Sigmoid colon (tissue), 6 donors: ENCODE measurements at regions not wholly inside any gene's neighbourhood (a gene's known extent, or its start where the extent isn't known, plus 50 kb on each side); places are given as distances from the start of the nearest gene placed in this dataset.

Experiments used
- DNase-seq: peaks from one replicate; pipeline ENCODE4 v3.0.0-alpha.2; 2019
- H3K27ac ChIP-seq, 4 donors: fragments of 200-600 bp; sonication (generic); one replicate each; pipeline ENCODE4 v1.5.1; 2016 to 2019; ENCODE audit warnings: mild to moderate bottlenecking in 1 of 4
- H3K27me3 ChIP-seq, 3 donors: fragments of 200-600 bp; sonication (generic); one replicate each; pipeline ENCODE4 v1.5.1; 2019; ENCODE audit warnings: mild to moderate bottlenecking in 1 of 3
- H3K36me3 ChIP-seq, 4 donors: fragments of 200-600 bp; sonication (generic); one replicate each; pipeline ENCODE4 v1.5.1; 2016 to 2019
- H3K4me1 ChIP-seq, 4 donors: fragments of 200-600 bp; sonication (generic); one replicate each; pipeline ENCODE4 v1.5.1; 2017 to 2019
- H3K4me3 ChIP-seq, 4 donors: fragments of 200-600 bp; sonication (generic); one replicate each; pipeline ENCODE4 v1.5.1; 2017 to 2019; ENCODE audit warnings: mild to moderate bottlenecking in 2 of 4, moderate library complexity in 1 of 4
- H3K9me3 ChIP-seq, 4 donors: fragments of 200-600 bp in 3 of 4; sonication (generic) in 3 of 4; one replicate each; pipeline versions ENCODE4 v1.5.1 to v1.6.1; 2013 to 2019
- EP300 ChIP-seq, 4 donors: sonication (generic); formaldehyde crosslinking; IDR thresholded peaks; one replicate each; pipeline ENCODE4 v1.6.1; 2017; ENCODE audit warnings: antibody characterized with exemption in 4 of 4
- POLR2A ChIP-seq, 2 donors: fragments of 450-650 bp; IDR thresholded peaks; one replicate each; pipeline ENCODE4 v1.6.1; 2016; ENCODE audit warnings: antibody characterized with exemption in 2 of 2, mild to moderate bottlenecking in 2 of 2, moderate library complexity in 2 of 2
- POLR2AphosphoS5 ChIP-seq, 4 donors: sonication (generic); formaldehyde crosslinking; IDR thresholded peaks; one replicate each; pipeline ENCODE4 v1.6.1; 2017; ENCODE audit warnings: antibody characterized with exemption in 4 of 4
- WGBS, 2 donors: extraction: QIAGEN DNeasy Blood & Tissue Kit; methylation state at CpG; one replicate each; pipeline ENCODE4 v1.1.7; 2013; 5-methylcytosine and 5-hydroxymethylcytosine counted together
- intact Hi-C: fragments of 100-400 bp; cut with DNase I; formaldehyde crosslinking; loops from one replicate; pipeline ENCODE4 v1.15.1; 2023
- TF ChIP-seq, protein P1 (sequence below), 4 experiments: fragments of 450-650 bp in 3 of 4; fragments of 200-600 bp in 1 of 4; IDR thresholded peaks; one replicate each; pipeline ENCODE4 v1.5.1; 2016 to 2019; ENCODE audit warnings: antibody characterized with exemption in 4 of 4, mild to moderate bottlenecking in 3 of 4, moderate library complexity in 2 of 4
- donor health status: healthy with polysubstance abuse.
- donor health status: healthy.

GRCh38 chr13:50682966-50683365 lies 160.5 kb downstream of the DLEU7 start:
- no peak for DNase-seq
- intact Hi-C loops = no loop called here
- H3K4me3 ChIP-seq = no peak overlapping the region

DNA sequence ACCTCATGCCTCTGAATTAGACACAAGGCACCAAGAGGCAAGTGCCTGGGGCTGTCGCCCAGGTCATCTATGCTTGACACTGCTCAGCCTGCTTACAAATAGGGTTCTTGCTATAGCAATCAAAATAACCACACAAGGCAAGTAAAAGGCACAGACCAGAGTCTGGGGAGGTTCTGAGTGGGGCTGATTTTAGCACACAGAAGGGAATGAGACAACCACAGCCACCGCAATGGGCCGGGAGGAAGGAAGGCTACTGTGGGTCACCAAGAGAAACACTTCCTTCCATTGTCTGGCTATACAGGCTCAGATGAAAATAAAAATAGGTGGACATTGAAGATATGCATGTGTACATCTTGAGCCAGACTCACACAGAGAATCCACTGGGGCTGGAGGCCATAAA lies 159.1 kb downstream of the DLEU7 start:
- TF ChIP-seq EP300 (IDR thresholded peaks at IDR 0.05) = no peak
- no peak for TF ChIP-seq POLR2A (IDR thresholded peaks at IDR 0.05)
- no peak for TF ChIP-seq POLR2AphosphoS5 (IDR thresholded peaks at IDR 0.05)
- TF ChIP-seq, protein P1, sequence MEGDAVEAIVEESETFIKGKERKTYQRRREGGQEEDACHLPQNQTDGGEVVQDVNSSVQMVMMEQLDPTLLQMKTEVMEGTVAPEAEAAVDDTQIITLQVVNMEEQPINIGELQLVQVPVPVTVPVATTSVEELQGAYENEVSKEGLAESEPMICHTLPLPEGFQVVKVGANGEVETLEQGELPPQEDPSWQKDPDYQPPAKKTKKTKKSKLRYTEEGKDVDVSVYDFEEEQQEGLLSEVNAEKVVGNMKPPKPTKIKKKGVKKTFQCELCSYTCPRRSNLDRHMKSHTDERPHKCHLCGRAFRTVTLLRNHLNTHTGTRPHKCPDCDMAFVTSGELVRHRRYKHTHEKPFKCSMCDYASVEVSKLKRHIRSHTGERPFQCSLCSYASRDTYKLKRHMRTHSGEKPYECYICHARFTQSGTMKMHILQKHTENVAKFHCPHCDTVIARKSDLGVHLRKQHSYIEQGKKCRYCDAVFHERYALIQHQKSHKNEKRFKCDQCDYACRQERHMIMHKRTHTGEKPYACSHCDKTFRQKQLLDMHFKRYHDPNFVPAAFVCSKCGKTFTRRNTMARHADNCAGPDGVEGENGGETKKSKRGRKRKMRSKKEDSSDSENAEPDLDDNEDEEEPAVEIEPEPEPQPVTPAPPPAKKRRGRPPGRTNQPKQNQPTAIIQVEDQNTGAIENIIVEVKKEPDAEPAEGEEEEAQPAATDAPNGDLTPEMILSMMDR (IDR thresholded peaks at IDR 0.05) = no peak

More at GRCh38 chr13:50682966-50683365, 160.5 kb downstream of the DLEU7 start:
- WGBS, 2 donors = 84 to 89% methylated on average over 2 of the region's 2 CpGs
- H3K36me3 ChIP-seq = no peaks in the 10 kb centered on the region
- no peaks in the 10 kb centered on the region for H3K9me3 ChIP-seq
- TF ChIP-seq EP300 (IDR thresholded peaks at IDR 0.05) (no peak), POLR2AphosphoS5 (IDR thresholded peaks at IDR 0.05) (no peak), POLR2A (IDR thresholded peaks at IDR 0.05) (no peak)
- TF ChIP-seq, protein P1 (IDR thresholded peaks at IDR 0.05) = no peak
- no peaks in the 10 kb centered on the region for H3K27me3 ChIP-seq
- no peaks in the 10 kb centered on the region for H3K4me1 ChIP-seq
- peak overlapping the region in 1 of 4 donors; percentile 31 for H3K27ac ChIP-seq

GRCh38 chr13:50685491-50685890 lies 158.0 kb downstream of the DLEU7 start:
- Histone ChIP-seq H3K4me1 (no peaks in the 10 kb centered on the region), H3K4me3 (no peak overlapping the region), H3K27me3 (no peaks in the 10 kb centered on the region), H3K36me3 (no peaks in the 10 kb centered on the region), H3K9me3 (no peaks in the 10 kb centered on the region), H3K27ac (peak overlapping the region; percentile 4 to 27 (median 14))
- intact Hi-C loops = no loop called here
- TF ChIP-seq, protein P1 (IDR thresholded peaks at IDR 0.05) = no peak
- TF ChIP-seq EP300 (IDR thresholded peaks at IDR 0.05) = no peak
- TF ChIP-seq POLR2A (IDR thresholded peaks at IDR 0.05) = no peak
- no peak for TF ChIP-seq POLR2AphosphoS5 (IDR thresholded peaks at IDR 0.05)
- DNase-seq = peak; percentile 74
- 33 to 40% methylated on average over 3 of the region's 3 CpGs for WGBS, 2 donors

More for the DNA sequence above, 159.1 kb downstream of the DLEU7 start:
- H3K27me3 ChIP-seq = no peaks in the 10 kb centered on the region
- no peak overlapping the region for H3K27ac ChIP-seq
- no peak overlapping the region for H3K4me3 ChIP-seq
- H3K4me1 ChIP-seq = no peaks in the 10 kb centered on the region
- intact Hi-C loops = no loop called here
- no peak for DNase-seq
- no peaks in the 10 kb centered on the region for H3K9me3 ChIP-seq
- 69 to 85% methylated on average over 3 of the region's 3 CpGs for WGBS, 2 donors
- no peaks in the 10 kb centered on the region for H3K36me3 ChIP-seq

GRCh38 chr13:50685956-50686355 lies 157.5 kb downstream of the DLEU7 start:
- no peaks in the 10 kb centered on the region for H3K36me3 ChIP-seq
- H3K27ac ChIP-seq = peak overlapping the region in 3 of 4 donors; percentile 3 to 27 (median 20)
- TF ChIP-seq, protein P1 (IDR thresholded peaks at IDR 0.05) = no peak
- TF ChIP-seq EP300 (IDR thresholded peaks at IDR 0.05) (no peak), POLR2A (IDR thresholded peaks at IDR 0.05) (no peak), POLR2AphosphoS5 (IDR thresholded peaks at IDR 0.05) (no peak)
- 50 to 78% methylated on average over 5 of the region's 5 CpGs for WGBS, 2 donors
- peaks cover 0 to 2% (median 0%) of the 10 kb centered on the region in 4 donors for H3K4me1 ChIP-seq
- DNase-seq = no peak
- no peaks in the 10 kb centered on the region for H3K9me3 ChIP-seq
- no peaks in the 10 kb centered on the region for H3K27me3 ChIP-seq
- intact Hi-C loops = no loop called here
- H3K4me3 ChIP-seq = no peak overlapping the region

GRCh38 chr13:50686551-50686950 lies 156.9 kb downstream of the DLEU7 start:
- Histone ChIP-seq H3K4me1 (peaks cover 0 to 8% (median under 1%) of the 10 kb centered on the region in 4 donors), H3K27ac (no peak overlapping the region), H3K4me3 (no peak overlapping the region), H3K9me3 (no peaks in the 10 kb centered on the region), H3K36me3 (no peaks in the 10 kb centered on the region), H3K27me3 (no peaks in the 10 kb centered on the region)
- DNase-seq = no peak
- intact Hi-C loops = no loop called here
- TF ChIP-seq EP300 (IDR thresholded peaks at IDR 0.05) = no peak
- no peak for TF ChIP-seq POLR2AphosphoS5 (IDR thresholded peaks at IDR 0.05)
- TF ChIP-seq POLR2A (IDR thresholded peaks at IDR 0.05) = no peak
- TF ChIP-seq, protein P1 (IDR thresholded peaks at IDR 0.05) = no peak
- 71 to 88% methylated on average over 3 of the region's 3 CpGs for WGBS, 2 donors
